IMR-90 (cell line): ENCODE measurements at regions not wholly inside any gene's neighbourhood (a gene's known extent, or its start where the extent isn't known, plus 50 kb on each side); places are given as distances from the start of the nearest gene placed in this dataset.

Experiments
- ATAC-seq: fragments of 200-7000 bp; cut with Tn5 transposase; 2 replicates; pipeline ENCODE4 v1.9.1; 2020; ENCODE audit warnings: low read depth, mild to moderate bottlenecking, moderate library complexity
- BruUV-seq: library from RNA; stranded (reverse); fragments of 400-500 nt; replicated peaks from 2 replicates; lab custom pipeline; 2021; lab: Mats Ljungman, UMichigan
- CTCF ChIA-PET: fragments of 300-600 bp; formaldehyde crosslinking; extraction: SDS; loops from one replicate; lab custom pipeline; 2021; ENCODE audit warnings: antibody characterized with exemption; lab: Yijun Ruan, JAX
- POLR2A ChIA-PET: fragments of 300-600 bp; sonication (Branson Sonifier 250); formaldehyde crosslinking; loops from one replicate; lab custom pipeline; 2022; ENCODE audit warnings: antibody characterized with exemption; ENCODE audit not compliant: unreplicated experiment; lab: Charles Lee
- DNase-seq: peaks from one replicate; pipeline ENCODE4 v3.0.0; 2013
- H2AFZ ChIP-seq: replicated peaks from 2 replicates; pipeline ENCODE3; 2013; ENCODE audit warnings: low read length, mild to moderate bottlenecking; ENCODE audit not compliant: poor library complexity
- H2AK5ac ChIP-seq: 2 replicates; pipeline ENCODE4 v1.6.1; 2013; ENCODE audit warnings: low read depth, low read length, inconsistent platforms
- H2AK9ac ChIP-seq: replicated peaks from 2 replicates; pipeline ENCODE3; 2013; ENCODE audit warnings: mild to moderate bottlenecking, low read depth, low read length, moderate library complexity; ENCODE audit not compliant: poor library complexity
- H2BK120ac ChIP-seq: 2 replicates; pipeline ENCODE4 v1.6.1; 2013; ENCODE audit warnings: low read depth, low read length, inconsistent platforms
- H2BK15ac ChIP-seq: 3 replicates; pipeline ENCODE4 v1.6.1; 2013; ENCODE audit warnings: low read depth, low read length, inconsistent platforms
- H2BK20ac ChIP-seq: 2 replicates; pipeline ENCODE4 v1.6.1; 2013; ENCODE audit warnings: low read depth, mild to moderate bottlenecking, inconsistent platforms, low read length, moderate library complexity
- H2BK5ac ChIP-seq: 2 replicates; pipeline ENCODE4 v1.6.1; 2013; ENCODE audit warnings: mild to moderate bottlenecking, low read depth, low read length, inconsistent platforms; ENCODE audit not compliant: poor library complexity, severe bottlenecking
- H3K14ac ChIP-seq: replicated peaks from 2 replicates; pipeline ENCODE4 v1.6.1; 2013; ENCODE audit warnings: low read depth, low read length, inconsistent platforms
- H3K18ac ChIP-seq: 2 replicates; pipeline ENCODE4 v1.6.1; 2013; ENCODE audit warnings: low read depth, low read length, control low read depth
- H3K23ac ChIP-seq: 2 replicates; pipeline ENCODE4 v1.6.1; 2013; ENCODE audit warnings: low read depth, low read length, inconsistent platforms
- H3K27ac ChIP-seq: 2 replicates; pipeline ENCODE4 v1.5.1; 2013; ENCODE audit warnings: mild to moderate bottlenecking, control low read depth, low read length; ENCODE audit not compliant: insufficient read depth
- H3K27me3 ChIP-seq: 2 replicates; pipeline ENCODE4 v1.6.1; 2013; ENCODE audit warnings: low read length; ENCODE audit not compliant: control insufficient read depth, insufficient read depth
- H3K36me3 ChIP-seq: 2 replicates; pipeline ENCODE4 v1.6.1; 2013; ENCODE audit warnings: low read length, mixed read lengths; ENCODE audit not compliant: control insufficient read depth, insufficient read depth
- H3K4ac ChIP-seq: 2 replicates; pipeline ENCODE4 v1.6.1; 2013; ENCODE audit warnings: low read depth, low read length, inconsistent platforms
- H3K4me1 ChIP-seq: 2 replicates; pipeline ENCODE4 v1.6.1; 2013; ENCODE audit warnings: low read length, mixed read lengths; ENCODE audit not compliant: control insufficient read depth, insufficient read depth
- H3K4me2 ChIP-seq: 2 replicates; pipeline ENCODE4 v1.6.1; 2013; ENCODE audit warnings: low read depth, mild to moderate bottlenecking, control low read depth, low read length, moderate library complexity
- H3K4me3 ChIP-seq: 2 replicates; pipeline ENCODE4 v1.5.1; 2013; ENCODE audit warnings: low read depth, mild to moderate bottlenecking, control low read depth, low read length, moderate library complexity; ENCODE audit not compliant: insufficient read depth
- H3K56ac ChIP-seq: 2 replicates; pipeline ENCODE4 v1.6.1; 2013; ENCODE audit warnings: low read length, inconsistent platforms; ENCODE audit not compliant: insufficient read depth; ENCODE audit errors: extremely low read depth
- H3K79me1 ChIP-seq, 2 experiments: 2 replicates each; pipeline ENCODE4 v1.6.1; 2013; ENCODE audit warnings: low read length in 2 of 2, inconsistent platforms in 1 of 2, low read depth in 1 of 2
- H3K9ac ChIP-seq: 2 replicates; pipeline ENCODE4 v1.6.1; 2013; ENCODE audit warnings: low read depth, low read length, control low read depth
- H3K9me1 ChIP-seq: 2 replicates; pipeline ENCODE4 v1.6.1; 2013; ENCODE audit warnings: low read length, inconsistent platforms; ENCODE audit not compliant: insufficient read depth
- H3K9me3 ChIP-seq: 2 replicates; pipeline ENCODE4 v1.6.1; 2013; ENCODE audit warnings: low read length; ENCODE audit not compliant: control insufficient read depth, insufficient read depth
- H4K20me1 ChIP-seq: 2 replicates; pipeline ENCODE4 v1.6.1; 2013; ENCODE audit warnings: low read length, inconsistent platforms; ENCODE audit not compliant: insufficient read depth
- H4K5ac ChIP-seq: 2 replicates; pipeline ENCODE4 v1.6.1; 2013; ENCODE audit warnings: mild to moderate bottlenecking, low read depth, low read length, control low read depth
- H4K8ac ChIP-seq, 2 experiments: 2 replicates each; pipeline ENCODE4 v1.6.1; 2013; ENCODE audit warnings: low read depth in 2 of 2, low read length in 2 of 2, control low read depth in 1 of 2, inconsistent platforms in 1 of 2
- H4K91ac ChIP-seq: 2 replicates; pipeline ENCODE4 v1.6.1; 2013; ENCODE audit warnings: low read depth, low read length, inconsistent platforms; ENCODE audit not compliant: insufficient read depth
- BHLHE40 ChIP-seq: fragments of 150-350 bp; IDR thresholded peaks from 2 replicates; pipeline ENCODE4 v1.6.1; 2016; ENCODE audit warnings: mild to moderate bottlenecking, low read depth, low read length
- CEBPB ChIP-seq: IDR thresholded peaks from 2 replicates; pipeline ENCODE4 v1.6.1; 2012; ENCODE audit warnings: low read depth, low read length, improper control_type of control experiment
- CTCF ChIP-seq: conservative IDR thresholded peaks from 2 replicates; pipeline ENCODE4 v1.5.1; 2012; ENCODE audit warnings: mild to moderate bottlenecking, low read depth, low read length, improper control_type of control experiment
- ELK1 ChIP-seq: fragments of 150-350 bp; IDR thresholded peaks from 2 replicates; pipeline ENCODE4 v1.6.1; 2016; ENCODE audit warnings: low read depth, mild to moderate bottlenecking, low read length, moderate library complexity, borderline replicate concordance
- FOS ChIP-seq: fragments of 150-350 bp; IDR thresholded peaks from 2 replicates; pipeline ENCODE4 v1.6.1; 2016; ENCODE audit warnings: low read depth, low read length
- MAFK ChIP-seq: IDR thresholded peaks from 2 replicates; pipeline ENCODE4 v1.6.1; 2012; ENCODE audit warnings: low read depth, low read length, improper control_type of control experiment
- MXI1 ChIP-seq: IDR thresholded peaks from 2 replicates; pipeline ENCODE4 v1.6.1; 2012; ENCODE audit warnings: low read depth, mild to moderate bottlenecking, low read length, moderate library complexity, borderline replicate concordance
- NFE2L2 ChIP-seq: fragments of 150-350 bp; IDR thresholded peaks from 2 replicates; pipeline ENCODE4 v1.6.1; 2016; ENCODE audit warnings: low read depth, mild to moderate bottlenecking, low read length
- POLR2A ChIP-seq: IDR thresholded peaks from 2 replicates; pipeline ENCODE4 v1.6.1; 2012; ENCODE audit warnings: mild to moderate bottlenecking, low read depth, low read length
- RCOR1 ChIP-seq: IDR thresholded peaks from 2 replicates; pipeline ENCODE4 v1.6.1; 2012; ENCODE audit warnings: mild to moderate bottlenecking, low read length, improper control_type of control experiment; ENCODE audit not compliant: insufficient replicate concordance
- RFX5 ChIP-seq: IDR thresholded peaks from 2 replicates; pipeline ENCODE4 v1.8.0; 2012; ENCODE audit warnings: low read depth, mild to moderate bottlenecking, low read length, moderate library complexity
- SMC3 ChIP-seq: fragments of 150-350 bp; IDR thresholded peaks from 2 replicates; pipeline ENCODE4 v1.6.1; 2016; ENCODE audit warnings: low read depth, mild to moderate bottlenecking, antibody characterized with exemption, low read length, moderate library complexity
- USF2 ChIP-seq: fragments of 150-350 bp; IDR thresholded peaks from 2 replicates; pipeline ENCODE4 v1.6.1; 2017; ENCODE audit warnings: mild to moderate bottlenecking, antibody characterized with exemption, low read length, low read depth
- WGBS, 2 experiments: methylation state at CpG; one replicate each; pipeline versions ENCODE4 v1.1.5 to v1.1.7; 2013; ENCODE audit warnings: missing lambda C conversion rate in 2 of 2; ENCODE audit not compliant: insufficient read length in 1 of 2; ENCODE audit errors: extremely low coverage in 2 of 2; 5-methylcytosine and 5-hydroxymethylcytosine counted together
- dilution Hi-C: fragments of 300-500 bp; cut with HindIII; formaldehyde crosslinking; loops from one replicate; pipeline ENCODE4 v1.14.3; 2018; ENCODE audit warnings: low sequenced_read_pairs; ENCODE audit not compliant: unreplicated experiment
- in situ Hi-C: fragments of 300-500 bp; cut with MboI; formaldehyde crosslinking; loops from 3 replicates; pipeline ENCODE4 v1.14.3; 2019; ENCODE audit warnings: low sequenced_read_pairs, inconsistent platforms, mixed read lengths
- intact Hi-C: fragments of 100-400 bp; cut with micrococcal nuclease; formaldehyde crosslinking; loops from 2 replicates; pipeline ENCODE4 v1.10.0; 2022

GRCh38 chr18:46310258-46310657 lies 206.1 kb downstream of the HAUS1 start:
- POLR2A ChIA-PET, result no interaction called here
- WGBS, 2 experiments, result 86% methylated on average over 1 of the region's 4 CpGs; no CpG with 5 or more reads in 1 of the 2 experiments
- no peak overlapping the region for H4K5ac ChIP-seq
- intact Hi-C loops, result no loop called here
- H3K79me1 ChIP-seq, result no peaks in the 10 kb centered on the region
- CTCF ChIA-PET, result no interaction called here
- H2AK9ac ChIP-seq, result no peak overlapping the region
- H3K4me3 ChIP-seq, result no peak overlapping the region
- no peak overlapping the region for H3K56ac ChIP-seq
- no peak overlapping the region for H2AFZ ChIP-seq
- H3K9me3 ChIP-seq, result no peaks in the 10 kb centered on the region
- no peak for DNase-seq
- H3K36me3 ChIP-seq, result no peaks in the 10 kb centered on the region
- no peak overlapping the region for H3K18ac ChIP-seq
- no peaks in the 10 kb centered on the region for H3K4me1 ChIP-seq
- no peak overlapping the region for H4K8ac ChIP-seq
- H2BK5ac ChIP-seq, result no peak overlapping the region
- H3K23ac ChIP-seq, result no peak overlapping the region
- H3K27me3 ChIP-seq, result peaks cover 6% of the 10 kb centered on the region; the same call in 1 of the 2 replicates
- no peak overlapping the region for H3K14ac ChIP-seq
- in situ Hi-C loops, result no loop called here
- no peak for TF ChIP-seq CEBPB
- TF ChIP-seq FOS, result no peak
- no peak for TF ChIP-seq SMC3
- TF ChIP-seq RCOR1, result no peak
- TF ChIP-seq NFE2L2, result no peak
- TF ChIP-seq USF2, result no peak
- TF ChIP-seq ELK1, result no peak
- TF ChIP-seq MAFK, result no peak
- no peak for TF ChIP-seq CTCF
- TF ChIP-seq RFX5, result no peak
- no peak for TF ChIP-seq POLR2A
- no peak for TF ChIP-seq MXI1
- TF ChIP-seq BHLHE40, result no peak
- no TSS peak for BruUV-seq
- no peak overlapping the region for H3K9ac ChIP-seq
- no peaks in the 10 kb centered on the region for H3K9me1 ChIP-seq
- H2BK20ac ChIP-seq, result no peak overlapping the region
- H4K20me1 ChIP-seq, result no peaks in the 10 kb centered on the region
- no peak overlapping the region for H2BK15ac ChIP-seq
- no peak overlapping the region for H3K4ac ChIP-seq
- no peak overlapping the region for H2AK5ac ChIP-seq
- H3K4me2 ChIP-seq, result no peak overlapping the region
- no peak overlapping the region for H3K27ac ChIP-seq
- H4K91ac ChIP-seq, result no peak overlapping the region
- no peak overlapping the region for H2BK120ac ChIP-seq
- dilution Hi-C loops, result no loop called here
- ATAC-seq, result no peak
